Neutrophil (primary cell): ENCODE measurements at regions not wholly inside any gene's neighbourhood (a gene's known extent, or its start where the extent isn't known, plus 50 kb on each side); places are given as distances from the start of the nearest gene placed in this dataset.

Source experiments
- H3K27ac ChIP-seq: fragments of 200-600 bp; sonication (generic); 2 replicates; pipeline ENCODE4 v1.5.1; 2016; ENCODE audit warnings: mild to moderate bottlenecking, moderate library complexity
- H3K27me3 ChIP-seq: fragments of 200-600 bp; sonication (generic); 2 replicates; pipeline ENCODE4 v1.6.0; 2016; ENCODE audit warnings: mild to moderate bottlenecking
- H3K36me3 ChIP-seq: fragments of 200-600 bp; sonication (generic); 2 replicates; pipeline ENCODE4 v1.5.1; 2017
- H3K4me1 ChIP-seq, 2 experiments: fragments of 200-600 bp in 1 of 2; sonication (generic) in 1 of 2; 1 replicate in 1 of 2; 2 replicates in 1 of 2; pipeline versions ENCODE4 v1.5.1 to v1.6.1; 2013 to 2016; ENCODE audit warnings: low read depth in 1 of 2, low read length in 1 of 2, mild to moderate bottlenecking in 1 of 2, moderate library complexity in 1 of 2; ENCODE audit not compliant: control insufficient read depth in 1 of 2, insufficient read depth in 1 of 2
- H3K4me3 ChIP-seq, 2 experiments: fragments of 200-600 bp in 1 of 2; sonication (generic) in 1 of 2; 1 replicate in 1 of 2; 2 replicates in 1 of 2; pipeline ENCODE4 v1.5.1; 2013 to 2016; ENCODE audit warnings: low read depth in 1 of 2, low read length in 1 of 2, mild to moderate bottlenecking in 1 of 2, moderate library complexity in 1 of 2
- H3K9me3 ChIP-seq: fragments of 200-600 bp; sonication (generic); 2 replicates; pipeline ENCODE4 v1.5.1; 2016
- CTCF ChIP-seq: fragments of 200-600 bp; sonication (generic); IDR thresholded peaks from 2 replicates; pipeline ENCODE4 v1.5.1; 2016; ENCODE audit warnings: antibody characterized with exemption

- TF ChIP-seq CTCF: no peak
- H3K36me3 ChIP-seq: no peaks in the 10 kb centered on the region
- H3K9me3 ChIP-seq: no peaks in the 10 kb centered on the region
- H3K4me3 ChIP-seq: no peak overlapping the region
- no peaks in the 10 kb centered on the region for H3K27me3 ChIP-seq
- H3K4me1 ChIP-seq: no peaks in the 10 kb centered on the region
- no peak overlapping the region for H3K27ac ChIP-seq
Measured at GRCh38 chr1:5084676-5085075, 430.3 kb downstream of the AJAP1 start.

- Histone ChIP-seq H3K4me1 (no peaks in the 10 kb centered on the region), H3K4me3 (no peak overlapping the region), H3K9me3 (no peaks in the 10 kb centered on the region), H3K27me3 (no peaks in the 10 kb centered on the region), H3K36me3 (no peaks in the 10 kb centered on the region), H3K27ac (no peak overlapping the region)
- TF ChIP-seq CTCF: no peak
Measured at GRCh38 chr1:5067246-5067645, 412.8 kb downstream of the AJAP1 start.

- Histone ChIP-seq H3K36me3 (no peaks in the 10 kb centered on the region), H3K4me1 (no peaks in the 10 kb centered on the region), H3K4me3 (no peak overlapping the region), H3K27ac (no peak overlapping the region), H3K27me3 (no peaks in the 10 kb centered on the region), H3K9me3 (no peaks in the 10 kb centered on the region)
- TF ChIP-seq CTCF: no peak
Measured at GRCh38 chr1:5053744-5054143, 399.3 kb downstream of the AJAP1 start.

- Histone ChIP-seq H3K4me1 (no peaks in the 10 kb centered on the region), H3K27ac (no peak overlapping the region), H3K9me3 (no peaks in the 10 kb centered on the region), H3K4me3 (no peak overlapping the region), H3K27me3 (no peaks in the 10 kb centered on the region), H3K36me3 (no peaks in the 10 kb centered on the region)
- TF ChIP-seq CTCF: no peak
Measured at GRCh38 chr1:5029136-5029535, 374.7 kb downstream of the AJAP1 start.

- Histone ChIP-seq H3K9me3 (no peaks in the 10 kb centered on the region), H3K27me3 (no peaks in the 10 kb centered on the region), H3K4me1 (no peaks in the 10 kb centered on the region), H3K27ac (no peak overlapping the region), H3K36me3 (no peaks in the 10 kb centered on the region), H3K4me3 (no peak overlapping the region)
- TF ChIP-seq CTCF: no peak
Measured at GRCh38 chr1:5012249-5012648, 357.8 kb downstream of the AJAP1 start.

GRCh38 chr1:5010656-5011055, 356.2 kb downstream of the AJAP1 start:
- TF ChIP-seq CTCF: no peak
- no peaks in the 10 kb centered on the region for H3K9me3 ChIP-seq
- H3K27me3 ChIP-seq: no peaks in the 10 kb centered on the region
- no peaks in the 10 kb centered on the region for H3K4me1 ChIP-seq
- no peaks in the 10 kb centered on the region for H3K36me3 ChIP-seq
- no peak overlapping the region for H3K4me3 ChIP-seq
- no peak overlapping the region for H3K27ac ChIP-seq
